HG03139 (cell line): ENCODE measurements at regions not wholly inside any gene's neighbourhood (a gene's known extent, or its start where the extent isn't known, plus 50 kb on each side); places are given as distances from the start of the nearest gene placed in this dataset.

Source experiments
- ATAC-seq: cut with Tn5 transposase; IDR thresholded peaks from one replicate; pipeline ENCODE4 v1.9.1; 2021; ENCODE audit not compliant: unreplicated experiment

DNA sequence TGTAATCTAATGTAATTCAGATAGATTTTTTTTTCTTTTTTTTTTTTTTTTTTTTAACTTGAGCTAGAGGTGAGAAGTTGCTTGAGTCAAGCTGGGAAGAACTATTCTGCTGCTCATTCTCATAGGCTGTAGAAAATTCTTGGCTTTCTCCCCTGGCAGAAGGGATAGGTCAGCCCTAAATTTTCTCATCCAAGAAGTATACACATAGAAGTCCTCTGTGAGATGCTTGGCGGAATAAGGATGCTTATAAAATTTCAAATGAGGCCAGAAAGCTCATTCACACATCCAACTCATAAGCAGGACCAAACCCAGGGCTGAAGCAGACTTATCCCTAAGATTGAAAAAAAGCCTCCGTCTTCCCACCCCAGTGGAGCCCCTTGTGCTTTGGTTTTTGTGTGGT, 572.5 kb downstream of the SQOR start:
- ATAC-seq = no peak

DNA sequence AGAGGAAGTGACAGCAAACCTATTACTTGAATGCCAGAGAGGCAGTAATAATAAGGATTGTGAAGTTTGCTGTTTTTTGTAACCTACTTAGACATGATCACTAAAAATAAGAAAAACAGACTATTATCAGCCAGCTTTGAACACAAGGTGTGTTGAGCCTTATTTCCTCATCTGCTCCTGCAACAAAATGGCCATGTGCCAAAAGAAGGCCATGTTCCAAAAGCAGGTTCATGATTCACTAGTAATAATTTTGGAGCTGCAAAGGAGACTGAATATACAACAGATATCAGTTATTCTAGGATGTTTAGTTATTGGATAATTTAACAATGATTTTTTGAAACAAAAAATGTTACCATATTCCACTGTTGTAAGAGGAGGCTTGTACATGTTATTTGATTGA, 578.7 kb downstream of the SQOR start:
- no peak for ATAC-seq

GRCh38 chr15:46222826-46223225, 588.0 kb downstream of the SQOR start:
- no peak for ATAC-seq

- no peak for ATAC-seq
Measured at GRCh38 chr15:46229263-46229662, 594.4 kb downstream of the SQOR start.

DNA sequence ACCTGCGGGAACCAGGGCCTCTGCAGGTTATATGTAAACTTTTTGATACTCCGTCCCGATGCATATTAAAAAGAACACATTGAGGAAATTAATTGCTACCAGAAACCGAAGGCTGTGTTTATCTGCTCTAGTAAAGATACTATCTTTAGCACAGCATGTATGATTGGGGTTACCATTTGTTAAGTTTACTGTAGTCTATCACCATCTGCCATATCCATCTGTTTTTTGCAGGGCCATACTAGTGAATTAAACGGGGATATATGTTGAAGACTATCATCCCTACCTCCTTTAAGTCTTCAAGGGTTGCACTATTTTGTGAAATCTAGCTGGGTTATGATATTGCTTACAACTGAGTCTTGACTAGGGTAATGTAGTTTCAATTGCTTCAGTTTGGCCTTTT, 597.0 kb downstream of the SQOR start:
- ATAC-seq = no peak

DNA sequence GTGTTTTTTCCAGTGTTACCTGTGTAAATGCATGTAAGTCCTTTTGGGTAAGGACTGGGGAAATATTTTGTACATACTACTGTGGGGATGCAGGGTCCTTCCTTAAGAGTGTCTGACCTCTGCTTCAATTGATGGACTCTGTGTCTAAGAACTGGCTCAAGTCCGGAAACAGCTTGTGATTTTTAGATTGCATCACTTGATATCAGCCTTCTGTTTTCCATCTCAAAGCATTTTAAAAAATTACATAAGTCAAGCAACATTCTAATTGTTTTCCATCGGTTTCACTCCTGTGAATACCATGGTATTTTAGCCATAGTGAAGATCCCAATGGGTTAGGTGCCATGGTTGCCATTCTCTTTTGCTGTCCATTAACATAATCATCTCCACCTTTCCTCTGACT, 597.6 kb downstream of the SQOR start:
- no peak for ATAC-seq

DNA sequence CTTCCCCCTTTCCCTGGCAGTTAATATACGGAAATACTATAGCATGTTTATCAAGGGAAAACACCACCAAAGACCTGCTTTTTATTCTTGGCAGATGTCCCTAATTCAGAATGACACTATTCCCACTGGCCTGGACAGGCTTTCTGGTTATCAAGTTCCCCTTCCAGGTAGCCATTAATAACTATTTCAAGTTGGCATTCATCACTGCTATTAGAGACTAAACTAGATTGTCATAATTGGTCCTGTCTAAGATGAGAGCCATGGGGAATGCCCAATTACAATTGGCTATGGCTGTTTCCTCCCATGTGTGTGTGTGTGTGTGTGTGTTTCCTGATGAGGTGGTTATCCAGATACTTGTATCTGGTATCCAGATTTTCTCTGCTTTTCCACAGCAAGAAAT, 608.1 kb downstream of the SQOR start:
- no peak for ATAC-seq

- ATAC-seq = no peak
Measured at GRCh38 chr15:46251903-46252302, 617.1 kb downstream of the SQOR start.

GRCh38 chr15:46258056-46258455, 623.2 kb downstream of the SQOR start:
- no peak for ATAC-seq

GRCh38 chr15:46260937-46261336, 626.1 kb downstream of the SQOR start:
- no peak for ATAC-seq

DNA sequence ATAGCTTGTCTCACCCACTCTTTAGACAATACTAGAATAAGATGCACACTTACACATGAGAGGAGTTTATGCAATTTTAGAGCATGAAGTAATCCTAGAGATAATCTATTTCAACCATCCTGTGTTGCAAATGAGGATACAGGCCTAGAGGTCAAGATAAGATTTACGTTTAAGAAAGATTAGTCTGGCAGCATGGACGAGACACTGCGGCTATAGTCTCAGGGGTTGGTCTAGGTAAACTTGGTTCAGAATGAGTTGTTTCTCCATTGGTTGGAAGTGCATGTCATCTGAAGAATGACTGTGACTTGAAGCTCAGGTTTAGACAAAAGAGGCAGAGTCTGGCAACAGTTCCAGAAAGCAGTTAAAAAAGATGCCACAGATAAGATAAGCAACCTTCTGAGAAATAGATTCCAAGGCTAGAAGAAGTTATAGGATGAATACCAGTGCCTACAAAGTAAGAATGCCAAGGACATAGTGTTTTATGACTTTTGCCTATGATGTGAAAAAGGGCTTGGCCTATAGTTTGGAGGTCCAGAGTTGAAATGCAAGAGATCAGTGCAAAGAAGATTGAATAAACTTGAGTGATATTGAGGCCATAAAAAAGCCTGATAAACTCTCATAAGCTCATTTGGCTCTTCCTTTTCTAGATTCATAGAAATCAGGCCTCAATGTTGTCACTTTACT, 631.0 kb downstream of the SQOR start:
- no peak for ATAC-seq

GRCh38 chr15:46266661-46267060, 631.8 kb downstream of the SQOR start:
- ATAC-seq = no peak

DNA sequence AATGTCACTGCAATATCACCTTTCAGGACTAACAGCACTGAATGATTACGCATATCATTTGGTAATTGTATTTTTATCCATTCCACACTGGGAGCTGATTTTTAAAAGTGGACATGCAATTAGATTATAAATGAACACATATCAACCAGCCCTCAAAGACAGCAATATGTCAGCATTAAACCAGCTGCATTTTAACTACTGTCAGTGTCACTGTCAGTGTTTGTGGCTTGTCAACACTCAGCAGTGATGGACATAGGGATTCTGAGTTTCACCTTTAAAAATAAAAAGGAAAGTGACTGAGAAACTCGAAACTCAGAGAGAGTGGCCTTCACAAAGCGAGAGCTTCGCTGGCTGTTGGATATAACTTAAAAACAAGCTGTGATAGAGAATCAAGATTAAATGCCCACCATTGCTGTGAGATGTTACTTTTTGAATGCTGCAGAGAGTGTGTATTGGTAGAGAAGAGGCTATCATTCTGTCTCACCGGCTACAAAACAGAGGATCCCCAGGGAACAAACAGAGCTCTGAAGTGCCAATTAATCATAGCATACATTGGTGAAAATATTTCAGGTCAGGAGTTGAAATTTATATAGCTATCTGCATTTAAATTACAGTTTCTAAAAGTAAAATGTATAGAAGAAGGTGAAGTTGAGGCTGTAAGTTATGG, 635.8 kb downstream of the SQOR start:
- ATAC-seq = no peak

GRCh38 chr15:46275701-46276100, 640.9 kb downstream of the SQOR start:
- no peak for ATAC-seq

GRCh38 chr15:46277451-46277850, 642.6 kb downstream of the SQOR start:
- ATAC-seq = no peak

DNA sequence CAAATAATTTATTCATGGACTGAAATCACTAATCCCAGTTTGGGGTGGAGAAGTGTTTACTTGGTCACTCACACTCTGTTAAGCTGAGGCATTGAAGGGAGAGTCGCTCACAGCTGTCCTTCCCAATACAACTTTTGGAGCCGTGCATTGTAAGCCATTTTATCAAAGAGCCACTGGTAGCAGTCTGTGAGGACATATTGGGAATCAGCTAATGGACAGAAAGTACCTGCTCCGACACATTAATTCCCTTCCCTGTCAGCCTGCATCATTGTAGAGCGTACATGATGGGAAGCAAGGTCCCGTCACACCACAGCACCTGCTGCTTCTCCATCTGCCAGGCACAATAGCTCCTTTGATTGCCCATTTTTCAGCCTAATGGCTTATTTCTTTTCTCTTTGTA, 643.2 kb downstream of the SQOR start:
- ATAC-seq = no peak

- ATAC-seq = no peak
Measured at GRCh38 chr15:46278486-46279090, 643.8 kb downstream of the SQOR start.

- ATAC-seq = no peak
Measured at GRCh38 chr15:46280762-46281542, 646.1 kb downstream of the SQOR start.

DNA sequence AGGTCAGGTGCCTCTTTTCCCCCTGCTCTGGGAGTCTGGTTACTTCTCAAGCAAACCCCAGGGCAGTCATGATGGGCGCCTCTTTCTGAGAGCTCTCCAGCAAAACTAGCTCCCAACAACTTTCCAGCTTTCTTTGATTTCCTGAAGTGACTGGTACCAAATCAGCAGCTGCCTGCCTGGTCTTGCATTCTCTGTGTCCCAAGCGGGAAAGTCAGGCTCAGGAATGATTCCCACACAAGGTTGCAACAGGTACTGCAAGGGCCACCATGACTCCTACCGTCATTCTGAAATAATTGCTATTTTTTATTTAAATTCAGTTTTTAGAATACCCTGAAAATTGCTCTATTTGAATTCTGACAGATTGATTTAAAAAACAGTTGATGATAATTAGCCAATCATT, 658.7 kb downstream of the SQOR start:
- ATAC-seq = no peak

DNA sequence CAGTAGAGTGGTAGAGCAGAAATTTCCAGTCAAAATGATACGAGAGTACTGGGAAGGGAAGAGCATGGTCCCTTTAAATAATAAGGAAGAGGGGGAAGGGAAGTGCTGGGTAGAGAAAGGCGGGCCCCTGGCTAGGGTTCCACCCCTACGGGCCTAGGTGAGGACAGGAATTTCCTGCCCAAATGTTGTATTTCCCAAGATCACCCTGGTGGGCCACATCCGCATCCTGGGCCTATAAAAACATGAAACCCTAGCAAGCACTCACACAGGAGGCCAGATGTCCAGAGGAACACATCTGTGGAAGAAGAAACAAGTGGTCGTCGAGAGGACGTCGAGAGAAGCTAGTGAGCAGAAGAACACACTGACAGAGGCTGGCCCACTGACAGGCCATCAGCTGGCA, 661.2 kb downstream of the SQOR start:
- ATAC-seq = no peak

GRCh38 chr15:46296797-46297196, 662.0 kb downstream of the SQOR start:
- ATAC-seq = no peak

DNA sequence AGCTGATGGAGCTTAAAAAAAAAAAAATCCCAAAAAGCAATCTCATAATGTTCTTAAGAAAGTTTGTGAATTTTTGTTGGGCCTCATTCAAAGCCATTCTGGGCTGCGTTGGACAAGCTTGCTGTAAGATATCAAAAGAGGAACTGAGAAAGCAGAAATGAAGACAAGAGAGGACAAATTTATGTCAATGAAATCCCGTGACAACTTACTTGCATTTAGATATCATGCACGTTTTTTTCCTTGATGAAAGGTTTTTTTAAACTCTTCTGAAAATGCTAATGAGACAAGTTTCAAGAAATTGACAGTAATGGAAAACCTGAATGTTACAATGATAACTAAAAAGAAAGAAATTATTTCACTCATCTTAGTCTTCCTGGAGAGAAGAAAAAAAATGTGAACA, 662.9 kb downstream of the SQOR start:
- peak; percentile 85 for ATAC-seq
